Astrocyte of the spinal cord (primary cell): ENCODE measurements at regions not wholly inside any gene's neighbourhood (a gene's known extent, or its start where the extent isn't known, plus 50 kb on each side); places are given as distances from the start of the nearest gene placed in this dataset.
A peak's percentile ranks its signal among the peaks of the same experiment; 100 is the strongest.

Experiments
- DNase-seq: peaks from one replicate; pipeline ENCODE4 v3.0.0; 2011; ENCODE audit warnings: low read depth, low spot score
- H3K4me3 ChIP-seq: 2 replicates; pipeline ENCODE4 v1.5.1; 2011; ENCODE audit warnings: low read depth, mild to moderate bottlenecking, low read length, moderate library complexity
- in situ Hi-C: cut with HindIII; loops from 2 replicates; pipeline ENCODE4 v1.10.0; 2017; ENCODE audit warnings: low sequenced_read_pairs
- TF ChIP-seq, protein P1 (sequence below): IDR thresholded peaks from 2 replicates; pipeline ENCODE4 v1.5.1; 2012; ENCODE audit warnings: low read depth, mild to moderate bottlenecking, low read length, inconsistent platforms

DNA sequence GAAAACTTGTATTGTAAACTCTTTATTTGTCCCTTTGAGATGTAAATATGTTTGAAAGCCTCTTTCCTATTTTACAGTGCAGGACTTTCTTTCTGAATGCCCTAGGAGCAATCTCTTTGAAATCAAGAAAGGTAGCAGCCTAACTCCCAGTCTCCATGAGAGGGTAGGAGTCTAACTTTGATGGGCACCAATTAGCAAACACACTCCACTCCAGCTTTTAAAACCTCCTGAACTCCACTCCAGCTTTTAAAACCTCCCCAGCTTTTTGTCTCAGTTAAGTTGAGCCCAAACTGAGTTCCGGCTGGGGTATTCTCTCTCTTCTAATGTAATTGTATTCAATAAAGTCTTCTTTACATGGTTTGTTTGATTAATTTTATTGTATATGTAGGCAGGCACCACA is 493.7 kb upstream of the CDH7 start:
- H3K4me3 ChIP-seq: no peak overlapping the region
- TF ChIP-seq, protein P1, sequence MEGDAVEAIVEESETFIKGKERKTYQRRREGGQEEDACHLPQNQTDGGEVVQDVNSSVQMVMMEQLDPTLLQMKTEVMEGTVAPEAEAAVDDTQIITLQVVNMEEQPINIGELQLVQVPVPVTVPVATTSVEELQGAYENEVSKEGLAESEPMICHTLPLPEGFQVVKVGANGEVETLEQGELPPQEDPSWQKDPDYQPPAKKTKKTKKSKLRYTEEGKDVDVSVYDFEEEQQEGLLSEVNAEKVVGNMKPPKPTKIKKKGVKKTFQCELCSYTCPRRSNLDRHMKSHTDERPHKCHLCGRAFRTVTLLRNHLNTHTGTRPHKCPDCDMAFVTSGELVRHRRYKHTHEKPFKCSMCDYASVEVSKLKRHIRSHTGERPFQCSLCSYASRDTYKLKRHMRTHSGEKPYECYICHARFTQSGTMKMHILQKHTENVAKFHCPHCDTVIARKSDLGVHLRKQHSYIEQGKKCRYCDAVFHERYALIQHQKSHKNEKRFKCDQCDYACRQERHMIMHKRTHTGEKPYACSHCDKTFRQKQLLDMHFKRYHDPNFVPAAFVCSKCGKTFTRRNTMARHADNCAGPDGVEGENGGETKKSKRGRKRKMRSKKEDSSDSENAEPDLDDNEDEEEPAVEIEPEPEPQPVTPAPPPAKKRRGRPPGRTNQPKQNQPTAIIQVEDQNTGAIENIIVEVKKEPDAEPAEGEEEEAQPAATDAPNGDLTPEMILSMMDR: no peak
- no peak for DNase-seq
- in situ Hi-C loops: no loop called here

DNA sequence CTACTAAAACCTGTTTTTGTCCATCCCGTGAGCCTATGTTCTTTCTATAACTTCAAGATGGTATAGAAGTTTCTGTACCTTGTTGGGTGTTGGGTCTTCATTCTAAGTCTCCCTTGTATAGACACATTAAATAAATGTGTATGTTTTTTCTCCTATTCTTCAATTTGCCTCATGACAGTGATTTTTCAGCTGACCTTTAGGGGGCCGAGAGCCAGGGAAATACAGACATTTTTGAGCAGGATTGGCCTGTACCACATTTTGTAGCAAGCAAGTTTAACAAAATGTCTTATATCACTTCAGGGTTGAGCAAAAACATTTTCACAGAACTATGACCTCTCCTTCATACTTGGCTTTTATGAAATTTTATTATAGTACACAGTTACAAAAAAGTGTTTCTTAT is 495.4 kb upstream of the CDH7 start:
- in situ Hi-C loops: no loop called here
- TF ChIP-seq, protein P1: no peak
- no peak for DNase-seq
- H3K4me3 ChIP-seq: no peak overlapping the region

DNA sequence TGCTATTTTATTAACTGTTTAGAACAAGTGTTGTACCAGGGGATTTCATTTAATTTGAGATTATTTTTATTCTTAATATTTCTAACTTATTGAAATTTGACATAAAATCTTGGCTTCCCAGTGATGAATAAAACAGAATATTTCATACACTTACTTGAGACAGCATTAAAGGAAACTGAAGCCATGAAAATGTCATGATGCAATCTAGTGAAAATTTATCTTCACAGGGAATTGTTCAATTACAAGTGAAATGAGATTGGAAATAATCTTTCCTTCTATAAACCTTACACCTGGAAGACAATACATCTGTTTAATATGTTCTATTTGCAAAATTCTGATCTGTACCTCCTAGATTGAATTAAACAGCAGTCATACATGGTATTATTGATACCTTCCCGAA is 511.0 kb upstream of the CDH7 start:
- in situ Hi-C loops: no loop called here
- DNase-seq: no peak
- H3K4me3 ChIP-seq: no peak overlapping the region
- TF ChIP-seq, protein P1: no peak

DNA sequence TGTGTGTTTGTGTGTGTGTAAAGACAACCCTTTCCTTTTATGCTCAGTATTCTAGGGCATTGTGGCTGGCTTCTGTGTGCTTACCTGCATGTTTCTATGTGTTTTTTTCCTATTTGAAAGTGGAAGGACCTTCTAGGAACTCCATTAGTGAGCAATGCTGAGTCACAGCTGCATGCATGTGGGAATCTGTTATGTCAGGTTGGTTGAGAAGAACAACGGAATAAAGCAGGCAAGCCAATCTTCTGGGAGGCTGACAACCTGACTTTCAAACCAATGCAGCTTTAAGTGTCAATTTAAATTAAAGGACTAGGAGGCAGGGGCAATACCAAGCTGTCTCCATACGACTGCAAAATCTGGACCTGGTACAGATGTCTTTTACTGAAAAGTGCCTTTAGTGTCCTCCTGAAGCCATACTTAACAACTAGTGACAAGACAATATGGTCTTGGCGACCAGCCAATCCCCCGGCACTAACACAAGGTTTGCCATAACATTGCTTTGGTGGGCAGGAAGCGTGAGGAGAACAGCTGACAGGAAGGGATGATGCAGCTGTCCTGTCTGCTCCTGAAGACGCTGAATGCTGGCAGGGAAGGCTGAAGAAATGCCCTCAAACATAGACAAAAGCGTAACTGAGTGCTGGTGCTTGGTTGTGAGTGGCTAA is 514.7 kb upstream of the CDH7 start:
- TF ChIP-seq, protein P1: no peak
- no peak overlapping the region for H3K4me3 ChIP-seq
- in situ Hi-C loops: no loop called here
- DNase-seq: peak; percentile 27

DNA sequence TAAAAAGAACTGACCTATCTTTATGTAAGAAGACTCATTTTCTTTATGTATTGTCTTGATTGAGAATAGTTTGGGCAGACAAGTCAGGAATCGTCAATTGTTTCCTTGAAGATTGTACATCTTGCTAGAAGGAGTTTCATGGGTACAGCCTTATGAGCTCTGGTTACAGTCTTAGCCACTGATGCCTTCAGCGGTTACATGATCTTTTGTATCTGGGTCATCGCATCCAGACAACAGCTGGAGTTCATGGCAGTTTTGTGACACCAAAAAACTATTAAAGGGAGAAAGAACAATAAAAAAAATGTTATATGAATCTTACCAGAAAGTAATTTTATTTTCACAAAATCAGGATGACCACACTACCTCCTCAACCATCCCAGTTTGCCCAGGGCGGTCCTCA is 520.5 kb upstream of the CDH7 start:
- TF ChIP-seq, protein P1: no peak
- DNase-seq: no peak
- in situ Hi-C loops: no loop called here
- no peak overlapping the region for H3K4me3 ChIP-seq

DNA sequence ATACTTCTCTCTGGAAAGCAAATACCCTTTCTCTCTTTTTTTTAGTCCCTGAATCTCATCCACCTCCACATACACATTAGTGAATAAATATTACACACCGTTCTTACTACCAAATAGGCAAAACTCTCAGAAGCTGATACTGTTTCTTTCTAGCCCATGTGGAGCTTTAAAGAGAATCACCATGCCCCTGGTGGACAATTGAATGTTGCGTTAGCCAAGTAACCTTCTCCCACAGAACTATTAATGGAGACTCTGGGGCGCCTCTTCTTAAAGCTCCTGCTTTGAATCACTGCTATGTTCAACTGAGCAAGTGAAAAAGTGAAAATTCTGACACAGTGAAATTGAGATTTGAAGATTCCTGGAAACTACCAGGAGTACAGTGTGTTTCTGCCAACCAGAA is 522.8 kb upstream of the CDH7 start:
- in situ Hi-C loops: no loop called here
- DNase-seq: no peak
- H3K4me3 ChIP-seq: no peak overlapping the region
- TF ChIP-seq, protein P1: no peak

DNA sequence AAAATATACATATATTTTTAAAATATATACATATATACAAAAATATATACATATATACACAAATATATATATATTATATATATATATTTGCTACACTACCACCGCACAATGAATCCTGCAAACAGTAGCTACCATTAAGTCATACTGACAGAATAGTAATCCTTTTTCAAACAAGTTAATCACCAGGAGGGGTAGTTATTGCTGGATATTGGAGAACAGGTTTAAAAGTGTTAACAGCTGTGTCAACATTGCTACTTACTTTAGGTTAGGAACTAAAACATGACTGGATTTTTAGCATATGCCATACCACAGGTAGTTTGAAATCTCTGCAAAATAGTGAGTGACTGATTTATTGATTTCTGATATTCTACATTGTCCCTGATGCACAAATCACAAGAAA is 529.1 kb upstream of the CDH7 start:
- TF ChIP-seq, protein P1: no peak
- DNase-seq: no peak
- in situ Hi-C loops: no loop called here
- no peak overlapping the region for H3K4me3 ChIP-seq
